ENCODE measurements at regions not wholly inside any gene's neighbourhood (a gene's known extent, or its start where the extent isn't known, plus 50 kb on each side); places are given as distances from the start of the nearest gene placed in this dataset.

- no peaks in the 10 kb centered on the region for H3K9me3 ChIP-seq
- 75 to 81% methylated on average over 1 of the region's 1 CpG for WGBS, 2 donors
- no peaks in the 10 kb centered on the region for H3K4me1 ChIP-seq
- no peak overlapping the region for H3K27ac ChIP-seq
- no peak overlapping the region for H3K4me3 ChIP-seq
- no peak for DNase-seq
- no peaks in the 10 kb centered on the region for H3K27me3 ChIP-seq
- TF ChIP-seq, protein P1, sequence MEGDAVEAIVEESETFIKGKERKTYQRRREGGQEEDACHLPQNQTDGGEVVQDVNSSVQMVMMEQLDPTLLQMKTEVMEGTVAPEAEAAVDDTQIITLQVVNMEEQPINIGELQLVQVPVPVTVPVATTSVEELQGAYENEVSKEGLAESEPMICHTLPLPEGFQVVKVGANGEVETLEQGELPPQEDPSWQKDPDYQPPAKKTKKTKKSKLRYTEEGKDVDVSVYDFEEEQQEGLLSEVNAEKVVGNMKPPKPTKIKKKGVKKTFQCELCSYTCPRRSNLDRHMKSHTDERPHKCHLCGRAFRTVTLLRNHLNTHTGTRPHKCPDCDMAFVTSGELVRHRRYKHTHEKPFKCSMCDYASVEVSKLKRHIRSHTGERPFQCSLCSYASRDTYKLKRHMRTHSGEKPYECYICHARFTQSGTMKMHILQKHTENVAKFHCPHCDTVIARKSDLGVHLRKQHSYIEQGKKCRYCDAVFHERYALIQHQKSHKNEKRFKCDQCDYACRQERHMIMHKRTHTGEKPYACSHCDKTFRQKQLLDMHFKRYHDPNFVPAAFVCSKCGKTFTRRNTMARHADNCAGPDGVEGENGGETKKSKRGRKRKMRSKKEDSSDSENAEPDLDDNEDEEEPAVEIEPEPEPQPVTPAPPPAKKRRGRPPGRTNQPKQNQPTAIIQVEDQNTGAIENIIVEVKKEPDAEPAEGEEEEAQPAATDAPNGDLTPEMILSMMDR (IDR thresholded peaks at IDR 0.05): no peak
- no peak for TF ChIP-seq POLR2A (IDR thresholded peaks at IDR 0.05)
- intact Hi-C loops (cut with DNase I): no loop called here
- no peaks in the 10 kb centered on the region for H3K36me3 ChIP-seq (replicated peaks in 1 of 2; ENCODE audit: insufficient read depth in 1 of 2, low read depth in 2 of 2)
- no peak for ATAC-seq
These were observed 399.9 kb upstream of the PITX2 start for GRCh38 chr4:111022758-111023157.

GRCh38 chr4:111027526-111027925 lies 404.6 kb upstream of the PITX2 start:
- Histone ChIP-seq H3K27me3 (no peaks in the 10 kb centered on the region), H3K4me1 (no peaks in the 10 kb centered on the region), H3K27ac (no peak overlapping the region), H3K9me3 (no peaks in the 10 kb centered on the region), H3K4me3 (no peak overlapping the region), H3K36me3 (replicated peaks in 1 of 2; ENCODE audit: insufficient read depth in 1 of 2, low read depth in 2 of 2) (no peaks in the 10 kb centered on the region)
- 15 to 24% methylated on average over 1 of the region's 1 CpG for WGBS, 2 donors
- intact Hi-C loops (cut with DNase I): no loop called here
- no peak for ATAC-seq
- no peak for TF ChIP-seq POLR2A (IDR thresholded peaks at IDR 0.05)
- TF ChIP-seq, protein P1 (IDR thresholded peaks at IDR 0.05): no peak
- no peak for DNase-seq

DNA sequence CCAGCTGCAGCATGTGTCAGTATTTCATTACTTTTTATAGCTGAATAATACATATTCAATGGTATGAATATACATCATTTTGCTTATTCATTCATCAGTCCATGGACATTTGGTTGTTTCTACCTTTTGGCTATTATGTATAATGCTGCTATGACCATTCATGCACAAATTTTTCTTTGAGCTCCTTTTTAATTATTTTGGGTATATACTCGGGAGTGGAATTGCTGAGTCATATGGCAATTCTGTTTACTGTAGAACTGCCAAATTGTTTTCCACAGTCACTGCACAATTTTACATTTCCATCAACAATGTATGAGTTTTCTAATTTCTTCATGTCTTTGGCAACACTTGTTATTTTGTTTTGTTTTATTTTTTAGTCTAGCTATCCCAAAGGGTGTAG lies 405.9 kb upstream of the PITX2 start:
- DNase-seq (no peak), ATAC-seq (no peak)
- Histone ChIP-seq H3K4me3 (no peak overlapping the region), H3K36me3 (replicated peaks in 1 of 2; ENCODE audit: insufficient read depth in 1 of 2, low read depth in 2 of 2) (no peaks in the 10 kb centered on the region), H3K9me3 (no peaks in the 10 kb centered on the region), H3K27me3 (no peaks in the 10 kb centered on the region), H3K27ac (no peak overlapping the region), H3K4me1 (no peaks in the 10 kb centered on the region)
- TF ChIP-seq, protein P1 (IDR thresholded peaks at IDR 0.05): no peak
- TF ChIP-seq POLR2A (IDR thresholded peaks at IDR 0.05): no peak
- intact Hi-C loops (cut with DNase I): no loop called here
- WGBS, 2 donors: 53 to 60% methylated on average over 1 of the region's 1 CpG

DNA sequence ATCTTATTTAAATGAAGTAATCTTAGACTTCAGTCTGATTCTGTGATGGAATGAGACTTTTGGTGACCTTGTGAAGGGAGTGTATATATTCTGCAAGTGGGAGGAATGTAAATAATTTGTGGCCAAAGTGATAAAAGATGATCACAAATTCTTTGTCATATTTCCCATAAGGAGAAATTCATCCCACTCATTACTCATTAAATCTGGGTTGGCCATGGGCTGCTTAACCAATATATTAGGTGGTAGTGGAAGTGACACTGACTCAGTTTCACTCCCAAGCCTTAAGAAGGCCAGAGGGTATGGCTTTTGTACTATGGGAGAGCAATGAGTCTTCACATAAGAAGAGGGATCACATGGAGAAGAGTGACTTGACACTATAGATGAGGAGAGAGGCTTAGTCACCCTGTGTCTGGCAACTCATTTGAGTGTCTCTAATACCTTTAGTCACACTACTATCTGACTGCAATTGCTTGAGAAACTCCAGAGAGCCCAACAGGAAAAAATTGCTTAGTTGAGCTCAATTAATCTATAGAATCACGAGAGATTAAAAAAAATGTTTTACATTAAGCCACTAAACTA lies 408.2 kb upstream of the PITX2 start:
- 42 to 57% methylated on average over 1 of the region's 1 CpG for WGBS, 2 donors

DNA sequence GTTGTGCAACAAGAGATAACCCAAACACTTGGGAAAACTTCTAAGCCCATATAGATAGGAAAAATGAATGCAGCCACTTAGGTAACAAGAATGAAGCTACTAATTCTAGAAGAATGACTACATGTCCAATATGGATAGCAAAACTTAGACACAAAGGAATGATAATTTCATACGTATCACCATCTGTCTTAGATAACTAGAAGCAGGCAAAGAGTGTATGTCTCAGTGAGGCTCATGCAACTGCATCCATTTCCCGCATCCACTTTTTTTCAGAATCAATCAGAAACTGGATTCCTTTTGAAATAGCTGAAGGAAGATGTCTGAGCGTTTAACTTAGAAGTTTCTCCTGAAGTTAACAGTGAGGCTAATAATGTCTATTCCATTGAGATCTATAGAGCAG lies 408.7 kb upstream of the PITX2 start:
- 64 to 66% methylated on average over 3 of the region's 3 CpGs for WGBS, 2 donors
- ATAC-seq (no peak), DNase-seq (no peak)
- no peaks in the 10 kb centered on the region for H3K36me3 ChIP-seq (replicated peaks in 1 of 2; ENCODE audit: insufficient read depth in 1 of 2, low read depth in 2 of 2)
- H3K4me1 ChIP-seq: no peaks in the 10 kb centered on the region
- no peaks in the 10 kb centered on the region for H3K9me3 ChIP-seq
- no peak overlapping the region for H3K4me3 ChIP-seq
- H3K27ac ChIP-seq: no peak overlapping the region
- no peak for TF ChIP-seq POLR2A (IDR thresholded peaks at IDR 0.05)
- TF ChIP-seq, protein P1 (IDR thresholded peaks at IDR 0.05): no peak
- intact Hi-C loops (cut with DNase I): no loop called here
- H3K27me3 ChIP-seq: no peaks in the 10 kb centered on the region

More for the DNA sequence above, 408.2 kb upstream of the PITX2 start:
- TF ChIP-seq, protein P1 (IDR thresholded peaks at IDR 0.05): no peak
- TF ChIP-seq POLR2A (IDR thresholded peaks at IDR 0.05): no peak
- ATAC-seq (no peak), DNase-seq (no peak)
- no peaks in the 10 kb centered on the region for H3K27me3 ChIP-seq
- no peaks in the 10 kb centered on the region for H3K36me3 ChIP-seq (replicated peaks in 1 of 2; ENCODE audit: insufficient read depth in 1 of 2, low read depth in 2 of 2)
- intact Hi-C loops (cut with DNase I): no loop called here
- H3K4me1 ChIP-seq: no peaks in the 10 kb centered on the region
- H3K27ac ChIP-seq: no peak overlapping the region
- no peaks in the 10 kb centered on the region for H3K9me3 ChIP-seq
- no peak overlapping the region for H3K4me3 ChIP-seq
